ENCODE measurements at regions not wholly inside any gene's neighbourhood (a gene's known extent, or its start where the extent isn't known, plus 50 kb on each side); places are given as distances from the start of the nearest gene placed in this dataset.

DNA sequence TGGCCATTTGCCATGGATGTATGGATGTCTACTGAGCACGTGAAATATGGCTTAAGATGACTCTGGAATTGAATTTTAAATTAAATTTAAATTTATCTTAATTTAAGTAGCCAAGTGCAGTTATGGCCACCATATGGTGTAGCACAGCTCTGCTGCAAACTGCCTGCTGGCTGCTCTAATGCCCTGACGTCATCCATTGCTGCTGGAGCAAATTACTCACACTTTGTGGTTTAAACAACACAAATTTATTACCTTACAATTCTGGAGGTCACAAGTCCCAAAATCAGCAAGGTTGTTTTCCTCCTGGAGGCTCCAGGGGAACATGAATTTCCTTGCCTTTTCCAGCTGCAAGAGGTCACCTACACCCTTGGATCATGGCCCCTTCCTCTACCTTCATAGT, 679.3 kb upstream of the EEF2KMT start:
- TF ChIP-seq EZH2 (IDR thresholded peaks at IDR 0.05; ENCODE audit: insufficient read depth, poor library complexity, severe bottlenecking) = no peak
- TF ChIP-seq EZH2phosphoT487 (IDR thresholded peaks at IDR 0.05; ENCODE audit: insufficient read depth, low read depth) = no peak

All from GM23248 (cell line).